ENCODE measurements at regions not wholly inside any gene's neighbourhood (a gene's known extent, or its start where the extent isn't known, plus 50 kb on each side); places are given as distances from the start of the nearest gene placed in this dataset.

- no peak for DNase-seq (ENCODE audit: low read depth in 2 of 2)
Observed at GRCh38 chr5:7016999-7017747, 303.9 kb downstream of the TENT4A start.

- no peak for DNase-seq (ENCODE audit: low read depth in 2 of 2)
Observed at GRCh38 chr5:7018198-7018597, 305.0 kb downstream of the TENT4A start.

- no peak for DNase-seq (ENCODE audit: low read depth in 2 of 2)
Observed at GRCh38 chr5:7018601-7019000, 305.4 kb downstream of the TENT4A start.

- no peak for DNase-seq (ENCODE audit: low read depth in 2 of 2)
Observed at GRCh38 chr5:7036192-7036835, 323.1 kb downstream of the TENT4A start.

- no peak for DNase-seq (ENCODE audit: low read depth in 2 of 2)
Observed at GRCh38 chr5:7039074-7039473, 325.8 kb downstream of the TENT4A start.

GRCh38 chr5:7040111-7040510 lies 326.9 kb downstream of the TENT4A start:
- no peak for DNase-seq (ENCODE audit: low read depth in 2 of 2)

GRCh38 chr5:7043797-7044196 lies 330.6 kb downstream of the TENT4A start:
- DNase-seq (ENCODE audit: low read depth in 2 of 2) = no peak

- DNase-seq (ENCODE audit: low read depth in 2 of 2) = no peak
Observed at GRCh38 chr5:7047511-7048261, 334.5 kb downstream of the TENT4A start.

- DNase-seq (ENCODE audit: low read depth in 2 of 2) = no peak
Observed at GRCh38 chr5:7050986-7051385, 337.8 kb downstream of the TENT4A start.

- no peak for DNase-seq (ENCODE audit: low read depth in 2 of 2)
Observed at GRCh38 chr5:7053125-7053524, 339.9 kb downstream of the TENT4A start.

GRCh38 chr5:7053528-7054209 lies 340.4 kb downstream of the TENT4A start:
- DNase-seq (ENCODE audit: low read depth in 2 of 2) = no peak

- DNase-seq (ENCODE audit: low read depth in 2 of 2) = no peak
Observed at GRCh38 chr5:7066471-7067235, 329.3 kb upstream of the ADCY2 start.

GRCh38 chr5:7068156-7068555 lies 327.8 kb upstream of the ADCY2 start:
- no peak for DNase-seq (ENCODE audit: low read depth in 2 of 2)

GRCh38 chr5:7068899-7069298 lies 327.0 kb upstream of the ADCY2 start:
- DNase-seq (ENCODE audit: low read depth in 2 of 2) = no peak

GRCh38 chr5:7072188-7072587 lies 323.8 kb upstream of the ADCY2 start:
- DNase-seq (ENCODE audit: low read depth in 2 of 2) = no peak

GRCh38 chr5:7073666-7074065 lies 322.3 kb upstream of the ADCY2 start:
- DNase-seq (ENCODE audit: low read depth in 2 of 2) = no peak

GRCh38 chr5:7074176-7074575 lies 321.8 kb upstream of the ADCY2 start:
- no peak for DNase-seq (ENCODE audit: low read depth in 2 of 2)

- DNase-seq (ENCODE audit: low read depth in 2 of 2) = no peak
Observed at GRCh38 chr5:7075470-7075869, 320.5 kb upstream of the ADCY2 start.

GRCh38 chr5:7078101-7078500 lies 317.8 kb upstream of the ADCY2 start:
- DNase-seq (ENCODE audit: low read depth in 2 of 2) = no peak

GRCh38 chr5:7078901-7079300 lies 317.0 kb upstream of the ADCY2 start:
- no peak for DNase-seq (ENCODE audit: low read depth in 2 of 2)

- no peak for DNase-seq (ENCODE audit: low read depth in 2 of 2)
Observed at GRCh38 chr5:7080501-7080900, 315.4 kb upstream of the ADCY2 start.

All from stimulated activated CD4-positive, alpha-beta T cell treated with anti-CD3 and anti-CD28 coated beads, Interleukin-1b, Interleukin-23, amount 100 ng/mL, for 1 hour (primary cell).